ENCODE measurements at regions not wholly inside any gene's neighbourhood (a gene's known extent, or its start where the extent isn't known, plus 50 kb on each side); places are given as distances from the start of the nearest gene placed in this dataset.
"Not testable (repeated sequence)": the region's sequence is repeated elsewhere in the genome, so short reads cannot be mapped to it uniquely, and the experiment has no call there.

DNA sequence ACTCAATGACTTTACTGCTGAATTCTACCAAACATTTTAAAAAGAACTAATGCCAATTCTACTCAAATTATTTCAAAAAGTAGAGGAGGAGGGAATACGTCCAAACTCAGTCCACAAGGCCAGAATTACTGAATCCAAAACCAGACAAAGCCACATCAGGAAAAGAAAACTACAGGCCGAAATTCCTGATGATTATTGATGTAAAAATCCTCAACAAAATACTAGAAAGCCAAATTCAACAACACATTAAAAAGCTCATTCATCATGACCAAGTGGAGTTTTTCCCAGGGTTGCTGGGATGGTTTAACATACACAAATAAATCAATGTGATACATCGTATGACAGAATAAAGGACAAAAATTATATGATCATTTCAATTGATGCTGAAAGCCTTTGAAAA, 103.9 kb upstream of the UBE2E3 start:
- TF ChIP-seq, protein P1, sequence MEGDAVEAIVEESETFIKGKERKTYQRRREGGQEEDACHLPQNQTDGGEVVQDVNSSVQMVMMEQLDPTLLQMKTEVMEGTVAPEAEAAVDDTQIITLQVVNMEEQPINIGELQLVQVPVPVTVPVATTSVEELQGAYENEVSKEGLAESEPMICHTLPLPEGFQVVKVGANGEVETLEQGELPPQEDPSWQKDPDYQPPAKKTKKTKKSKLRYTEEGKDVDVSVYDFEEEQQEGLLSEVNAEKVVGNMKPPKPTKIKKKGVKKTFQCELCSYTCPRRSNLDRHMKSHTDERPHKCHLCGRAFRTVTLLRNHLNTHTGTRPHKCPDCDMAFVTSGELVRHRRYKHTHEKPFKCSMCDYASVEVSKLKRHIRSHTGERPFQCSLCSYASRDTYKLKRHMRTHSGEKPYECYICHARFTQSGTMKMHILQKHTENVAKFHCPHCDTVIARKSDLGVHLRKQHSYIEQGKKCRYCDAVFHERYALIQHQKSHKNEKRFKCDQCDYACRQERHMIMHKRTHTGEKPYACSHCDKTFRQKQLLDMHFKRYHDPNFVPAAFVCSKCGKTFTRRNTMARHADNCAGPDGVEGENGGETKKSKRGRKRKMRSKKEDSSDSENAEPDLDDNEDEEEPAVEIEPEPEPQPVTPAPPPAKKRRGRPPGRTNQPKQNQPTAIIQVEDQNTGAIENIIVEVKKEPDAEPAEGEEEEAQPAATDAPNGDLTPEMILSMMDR (IDR thresholded peaks at IDR 0.05; ENCODE audit: control insufficient read depth, extremely low read depth, insufficient read depth), result no peak
- DNase-seq (ENCODE audit: low read depth), result no peak
- no peak overlapping the region for H3K4me3 ChIP-seq (ENCODE audit: low read depth, low read length)

- TF ChIP-seq, protein P1 (IDR thresholded peaks at IDR 0.05; ENCODE audit: control insufficient read depth, extremely low read depth, insufficient read depth), result no peak
- H3K4me3 ChIP-seq (ENCODE audit: low read depth, low read length), result no peak overlapping the region
- no peak for DNase-seq (ENCODE audit: low read depth)
These were observed 107.2 kb upstream of the UBE2E3 start for GRCh38 chr2:180873219-180873618.

GRCh38 chr2:180872781-180873180, 107.6 kb upstream of the UBE2E3 start:
- not testable (repeated sequence) for H3K4me3 ChIP-seq (ENCODE audit: low read depth, low read length); DNase-seq (ENCODE audit: low read depth)

- TF ChIP-seq, protein P1 (IDR thresholded peaks at IDR 0.05; ENCODE audit: control insufficient read depth, extremely low read depth, insufficient read depth), result no peak
- DNase-seq (ENCODE audit: low read depth), result no peak
- H3K4me3 ChIP-seq (ENCODE audit: low read depth, low read length), result no peak overlapping the region
These were observed 108.2 kb upstream of the UBE2E3 start for GRCh38 chr2:180872255-180872654.

DNA sequence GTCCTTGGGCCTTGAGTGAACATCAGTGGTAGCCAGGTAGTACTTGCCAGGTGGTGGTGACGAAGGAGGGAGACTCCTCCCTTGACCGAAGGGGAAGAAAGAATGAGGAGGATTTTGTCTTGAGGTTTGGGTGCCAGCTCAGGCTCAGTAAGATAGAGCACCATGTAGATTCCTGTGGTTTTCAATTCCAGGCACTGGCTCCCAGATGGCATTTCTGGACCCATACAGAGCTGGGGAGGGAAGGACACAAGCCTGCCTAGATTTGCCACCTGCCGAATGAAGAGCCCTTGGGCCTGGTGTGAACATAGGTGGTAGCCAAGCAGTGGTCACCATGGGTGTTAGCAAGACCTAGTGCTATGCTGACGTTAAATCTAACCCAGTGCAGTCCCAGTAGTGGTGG, 108.8 kb upstream of the UBE2E3 start:
- TF ChIP-seq, protein P1 (IDR thresholded peaks at IDR 0.05; ENCODE audit: control insufficient read depth, extremely low read depth, insufficient read depth), result no peak
- no peak overlapping the region for H3K4me3 ChIP-seq (ENCODE audit: low read depth, low read length)
- DNase-seq (ENCODE audit: low read depth), result no peak

- H3K4me3 ChIP-seq (ENCODE audit: low read depth, low read length), result no peak overlapping the region
- peak; percentile 51 for DNase-seq (ENCODE audit: low read depth)
- TF ChIP-seq, protein P1 (IDR thresholded peaks at IDR 0.05; ENCODE audit: control insufficient read depth, extremely low read depth, insufficient read depth), result no peak
These were observed 130.6 kb upstream of the UBE2E3 start for GRCh38 chr2:180849851-180850250.

- TF ChIP-seq, protein P1 (IDR thresholded peaks at IDR 0.05; ENCODE audit: control insufficient read depth, extremely low read depth, insufficient read depth), result no peak
These were observed 132.0 kb upstream of the UBE2E3 start for GRCh38 chr2:180848393-180848792.

More at GRCh38 chr2:180848393-180848792, 132.0 kb upstream of the UBE2E3 start:
- H3K4me3 ChIP-seq (ENCODE audit: low read depth, low read length), result no peak overlapping the region
- DNase-seq (ENCODE audit: low read depth), result no peak
